ENCODE measurements at regions not wholly inside any gene's neighbourhood (a gene's known extent, or its start where the extent isn't known, plus 50 kb on each side); places are given as distances from the start of the nearest gene placed in this dataset.

DNA sequence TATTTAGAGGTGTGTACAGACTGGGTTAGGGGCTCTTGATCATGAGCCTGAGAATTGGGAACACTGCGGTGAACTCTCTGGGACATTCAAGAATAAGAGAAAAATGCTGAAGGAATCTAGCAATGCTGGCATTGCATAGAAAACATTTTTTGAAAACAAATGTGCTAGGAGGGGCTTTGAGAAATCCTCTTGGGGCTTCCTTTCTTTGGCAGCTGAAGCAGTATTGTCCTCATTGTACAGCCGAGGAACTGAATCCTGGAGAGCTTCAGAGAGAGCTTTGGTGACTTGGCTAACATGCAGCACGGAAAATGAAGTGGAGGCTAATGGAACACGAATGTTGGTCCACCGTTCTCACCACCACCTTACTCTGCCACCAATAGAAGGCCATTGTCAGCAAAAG, 107.3 kb upstream of the EFEMP1 start:
- Histone ChIP-seq H3K27ac (no peak overlapping the region), H3K4me1 (no peaks in the 10 kb centered on the region), H3K4me3 (no peak overlapping the region), H3K36me3 (no peaks in the 10 kb centered on the region), H3K27me3 (no peaks in the 10 kb centered on the region), H3K9me3 (no peaks in the 10 kb centered on the region)
- DNase-seq, result no peak
- no peak for TF ChIP-seq POLR2A (IDR thresholded peaks at IDR 0.05)
- TF ChIP-seq, protein P1, sequence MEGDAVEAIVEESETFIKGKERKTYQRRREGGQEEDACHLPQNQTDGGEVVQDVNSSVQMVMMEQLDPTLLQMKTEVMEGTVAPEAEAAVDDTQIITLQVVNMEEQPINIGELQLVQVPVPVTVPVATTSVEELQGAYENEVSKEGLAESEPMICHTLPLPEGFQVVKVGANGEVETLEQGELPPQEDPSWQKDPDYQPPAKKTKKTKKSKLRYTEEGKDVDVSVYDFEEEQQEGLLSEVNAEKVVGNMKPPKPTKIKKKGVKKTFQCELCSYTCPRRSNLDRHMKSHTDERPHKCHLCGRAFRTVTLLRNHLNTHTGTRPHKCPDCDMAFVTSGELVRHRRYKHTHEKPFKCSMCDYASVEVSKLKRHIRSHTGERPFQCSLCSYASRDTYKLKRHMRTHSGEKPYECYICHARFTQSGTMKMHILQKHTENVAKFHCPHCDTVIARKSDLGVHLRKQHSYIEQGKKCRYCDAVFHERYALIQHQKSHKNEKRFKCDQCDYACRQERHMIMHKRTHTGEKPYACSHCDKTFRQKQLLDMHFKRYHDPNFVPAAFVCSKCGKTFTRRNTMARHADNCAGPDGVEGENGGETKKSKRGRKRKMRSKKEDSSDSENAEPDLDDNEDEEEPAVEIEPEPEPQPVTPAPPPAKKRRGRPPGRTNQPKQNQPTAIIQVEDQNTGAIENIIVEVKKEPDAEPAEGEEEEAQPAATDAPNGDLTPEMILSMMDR (IDR thresholded peaks at IDR 0.05), result no peak

DNA sequence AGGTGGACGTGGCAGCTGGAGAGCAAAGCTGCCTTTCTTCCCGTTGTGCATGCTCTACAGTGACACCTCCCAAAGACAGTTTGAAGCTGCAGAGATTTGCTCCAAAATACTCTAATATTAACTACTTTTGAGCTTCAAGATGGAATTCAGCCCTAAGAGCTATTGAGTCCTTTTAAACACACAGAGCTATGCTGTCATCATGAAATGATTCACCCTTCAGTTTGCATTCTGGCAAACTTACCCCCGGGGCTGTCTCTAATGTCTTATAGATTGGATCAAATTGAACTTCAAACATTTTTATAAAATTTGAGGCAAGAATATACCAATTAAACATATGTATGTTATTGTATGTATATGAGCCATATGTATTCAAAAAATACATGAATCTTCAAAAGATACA, 110.7 kb upstream of the EFEMP1 start:
- no peaks in the 10 kb centered on the region for H3K36me3 ChIP-seq
- no peak overlapping the region for H3K27ac ChIP-seq

DNA sequence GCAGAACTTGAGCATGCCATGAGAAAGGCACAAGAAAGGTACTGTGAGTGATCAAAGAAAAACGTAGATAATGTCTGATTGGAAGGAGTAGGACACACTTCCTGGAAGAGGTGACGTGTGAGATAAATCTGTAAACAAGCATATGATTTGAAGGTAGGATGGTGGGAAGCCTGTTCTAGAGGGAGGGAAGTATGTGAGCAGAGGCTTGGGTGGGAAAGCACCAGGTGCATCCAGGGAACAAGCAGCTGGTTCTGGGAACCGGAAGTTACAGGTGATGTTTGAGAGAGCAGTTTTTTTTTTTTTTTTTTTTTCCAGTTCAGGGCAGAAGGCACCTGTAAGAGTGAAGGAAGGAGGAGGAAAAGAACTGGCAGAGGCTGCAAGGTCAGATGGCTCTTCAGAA, 116.6 kb upstream of the EFEMP1 start:
- no peaks in the 10 kb centered on the region for H3K4me1 ChIP-seq
- TF ChIP-seq, protein P1 (IDR thresholded peaks at IDR 0.05), result no peak
- no peak for TF ChIP-seq POLR2A (IDR thresholded peaks at IDR 0.05)

More for the DNA sequence above, 110.7 kb upstream of the EFEMP1 start:
- Histone ChIP-seq H3K27me3 (no peaks in the 10 kb centered on the region), H3K4me3 (no peak overlapping the region), H3K9me3 (no peaks in the 10 kb centered on the region), H3K4me1 (no peaks in the 10 kb centered on the region)
- TF ChIP-seq, protein P1 (IDR thresholded peaks at IDR 0.05), result no peak
- no peak for TF ChIP-seq POLR2A (IDR thresholded peaks at IDR 0.05)
- no peak for DNase-seq

DNA sequence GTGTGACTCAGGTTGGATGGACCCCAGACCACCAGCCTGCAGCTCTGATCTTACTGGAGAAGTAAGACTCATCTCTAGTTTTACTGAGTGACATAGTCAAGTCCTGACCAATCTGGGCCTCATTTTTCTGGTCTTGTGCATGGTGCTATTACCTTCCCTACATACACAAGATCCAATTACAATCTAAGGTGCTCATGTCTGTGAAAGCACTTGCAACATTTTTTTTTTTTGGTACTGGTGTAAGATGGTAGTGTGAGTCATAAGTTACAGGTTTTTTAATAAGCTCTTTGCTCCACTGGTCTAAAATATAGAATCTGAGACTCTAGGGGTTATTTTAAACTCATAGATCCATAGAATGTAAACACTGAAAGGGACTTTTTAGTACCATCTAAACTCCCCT, 117.3 kb upstream of the EFEMP1 start:
- no peak for DNase-seq
- no peaks in the 10 kb centered on the region for H3K36me3 ChIP-seq
- no peak overlapping the region for H3K27ac ChIP-seq
- no peaks in the 10 kb centered on the region for H3K4me1 ChIP-seq
- no peak overlapping the region for H3K4me3 ChIP-seq
- H3K27me3 ChIP-seq, result no peaks in the 10 kb centered on the region
- TF ChIP-seq POLR2A (IDR thresholded peaks at IDR 0.05), result no peak
- TF ChIP-seq, protein P1 (IDR thresholded peaks at IDR 0.05), result no peak
- H3K9me3 ChIP-seq, result no peaks in the 10 kb centered on the region

More for the DNA sequence above, 116.6 kb upstream of the EFEMP1 start:
- H3K27ac ChIP-seq, result no peak overlapping the region
- no peak for DNase-seq
- H3K27me3 ChIP-seq, result no peaks in the 10 kb centered on the region
- no peaks in the 10 kb centered on the region for H3K36me3 ChIP-seq
- no peak overlapping the region for H3K4me3 ChIP-seq
- H3K9me3 ChIP-seq, result no peaks in the 10 kb centered on the region

DNA sequence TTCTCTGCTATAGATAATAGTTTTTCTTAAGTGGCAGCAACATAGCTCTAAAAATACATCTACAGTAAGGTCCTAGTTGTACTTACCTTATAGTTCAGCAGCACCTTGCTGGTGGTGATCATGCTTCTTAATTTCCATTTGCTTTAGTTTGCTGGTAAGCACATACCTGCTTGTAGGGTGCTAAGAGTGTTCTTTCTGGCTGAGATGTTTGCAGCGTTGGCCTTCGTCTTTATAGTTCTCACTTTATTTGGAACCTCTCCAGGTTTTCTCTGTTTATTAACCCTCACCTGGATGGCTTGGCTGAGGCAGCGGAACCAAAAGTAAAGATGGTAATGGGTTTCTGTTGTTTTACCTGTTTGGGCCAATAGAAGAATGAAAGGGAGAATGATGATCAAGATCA, 123.6 kb upstream of the EFEMP1 start:
- Histone ChIP-seq H3K4me3 (no peak overlapping the region), H3K4me1 (no peaks in the 10 kb centered on the region), H3K27ac (no peak overlapping the region), H3K27me3 (no peaks in the 10 kb centered on the region), H3K36me3 (no peaks in the 10 kb centered on the region), H3K9me3 (no peaks in the 10 kb centered on the region)
- no peak for DNase-seq
- TF ChIP-seq, protein P1 (IDR thresholded peaks at IDR 0.05), result no peak
- TF ChIP-seq POLR2A (IDR thresholded peaks at IDR 0.05), result no peak

DNA sequence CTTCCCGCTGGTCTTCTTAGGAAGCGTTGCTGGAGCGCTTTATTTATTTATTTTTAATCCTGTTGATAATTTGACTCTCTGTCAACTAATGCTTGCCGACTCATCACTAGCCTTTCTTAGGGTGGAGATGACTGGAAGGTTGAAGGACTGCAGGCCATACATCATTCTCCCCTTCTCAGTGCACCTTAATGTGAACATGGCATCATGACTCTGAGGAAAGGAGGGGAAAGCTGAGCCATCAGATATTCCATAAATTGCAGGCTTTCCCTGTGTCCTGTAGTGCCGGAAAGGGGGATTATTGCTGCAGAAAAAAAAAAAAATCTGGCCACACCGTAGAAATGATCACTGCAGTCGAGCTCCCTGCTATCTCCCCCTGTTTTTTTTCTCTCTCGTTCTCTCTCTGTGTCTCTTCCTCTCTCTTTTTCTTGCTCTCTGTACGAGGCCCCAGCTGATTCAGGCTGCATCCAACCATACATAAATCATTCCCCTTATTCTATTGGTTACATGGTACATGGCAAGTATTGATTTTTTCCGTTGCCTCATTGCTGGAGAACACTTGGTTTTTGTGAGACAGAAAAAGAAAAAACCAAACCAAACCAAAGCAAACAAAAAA, 125.8 kb upstream of the EFEMP1 start:
- no peak for DNase-seq
- Histone ChIP-seq H3K4me1 (no peaks in the 10 kb centered on the region), H3K9me3 (no peaks in the 10 kb centered on the region), H3K27me3 (no peaks in the 10 kb centered on the region), H3K27ac (no peak overlapping the region), H3K36me3 (no peaks in the 10 kb centered on the region), H3K4me3 (no peak overlapping the region)
- TF ChIP-seq POLR2A (IDR thresholded peaks at IDR 0.05), result no peak
- TF ChIP-seq, protein P1 (IDR thresholded peaks at IDR 0.05), result no peak

Measured in Peyer's patch (tissue), 4 donors.